Panc1 (cell line): ENCODE measurements at regions not wholly inside any gene's neighbourhood (a gene's known extent, or its start where the extent isn't known, plus 50 kb on each side); places are given as distances from the start of the nearest gene placed in this dataset.

ENCODE experiments used
- POLR2AphosphoS5 ChIP-seq: IDR thresholded peaks from 2 replicates; pipeline ENCODE4 v1.6.1; 2012; ENCODE audit warnings: mild to moderate bottlenecking, low read depth, low read length, moderate library complexity
- TCF7L2 ChIP-seq: IDR thresholded peaks from 2 replicates; pipeline ENCODE4 v1.6.1; 2011; ENCODE audit warnings: mild to moderate bottlenecking, low read depth, low read length, inconsistent platforms
- TF ChIP-seq, protein P1 (sequence below): fragments of 450-650 bp; IDR thresholded peaks from 2 replicates; pipeline ENCODE4 v1.5.1; 2017; ENCODE audit warnings: mild to moderate bottlenecking

GRCh38 chr15:93553167-93553935, 464.3 kb upstream of the RGMA start:
- TF ChIP-seq TCF7L2, result no peak
- TF ChIP-seq, protein P1, sequence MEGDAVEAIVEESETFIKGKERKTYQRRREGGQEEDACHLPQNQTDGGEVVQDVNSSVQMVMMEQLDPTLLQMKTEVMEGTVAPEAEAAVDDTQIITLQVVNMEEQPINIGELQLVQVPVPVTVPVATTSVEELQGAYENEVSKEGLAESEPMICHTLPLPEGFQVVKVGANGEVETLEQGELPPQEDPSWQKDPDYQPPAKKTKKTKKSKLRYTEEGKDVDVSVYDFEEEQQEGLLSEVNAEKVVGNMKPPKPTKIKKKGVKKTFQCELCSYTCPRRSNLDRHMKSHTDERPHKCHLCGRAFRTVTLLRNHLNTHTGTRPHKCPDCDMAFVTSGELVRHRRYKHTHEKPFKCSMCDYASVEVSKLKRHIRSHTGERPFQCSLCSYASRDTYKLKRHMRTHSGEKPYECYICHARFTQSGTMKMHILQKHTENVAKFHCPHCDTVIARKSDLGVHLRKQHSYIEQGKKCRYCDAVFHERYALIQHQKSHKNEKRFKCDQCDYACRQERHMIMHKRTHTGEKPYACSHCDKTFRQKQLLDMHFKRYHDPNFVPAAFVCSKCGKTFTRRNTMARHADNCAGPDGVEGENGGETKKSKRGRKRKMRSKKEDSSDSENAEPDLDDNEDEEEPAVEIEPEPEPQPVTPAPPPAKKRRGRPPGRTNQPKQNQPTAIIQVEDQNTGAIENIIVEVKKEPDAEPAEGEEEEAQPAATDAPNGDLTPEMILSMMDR, result no peak
- no peak for TF ChIP-seq POLR2AphosphoS5
